Fibroblast of mammary gland (primary cell): ENCODE measurements at regions not wholly inside any gene's neighbourhood (a gene's known extent, or its start where the extent isn't known, plus 50 kb on each side); places are given as distances from the start of the nearest gene placed in this dataset.

Experiments
- DNase-seq: peaks from one replicate; pipeline ENCODE4 v3.0.0-alpha.2; 2010; ENCODE audit warnings: low read depth
- H3K4me3 ChIP-seq: 2 replicates; pipeline ENCODE4 v1.5.1; 2011; ENCODE audit warnings: low read depth, mild to moderate bottlenecking, low read length, moderate library complexity; ENCODE audit not compliant: control insufficient read depth
- CTCF ChIP-seq: conservative IDR thresholded peaks from 2 replicates; pipeline ENCODE4 v1.5.1; 2011; ENCODE audit warnings: low read depth, low read length, inconsistent platforms; ENCODE audit not compliant: control insufficient read depth, insufficient read depth

- TF ChIP-seq CTCF, result no peak
Observed at GRCh38 chr10:37684765-37685164, 172.6 kb downstream of the ZNF248 start.

GRCh38 chr10:37682617-37683016 lies 174.8 kb downstream of the ZNF248 start:
- no peak for TF ChIP-seq CTCF
- DNase-seq, result no peak
- no peak overlapping the region for H3K4me3 ChIP-seq

More at GRCh38 chr10:37684765-37685164, 172.6 kb downstream of the ZNF248 start:
- no peak overlapping the region for H3K4me3 ChIP-seq
- DNase-seq, result no peak

GRCh38 chr10:37681617-37681999 lies 175.8 kb downstream of the ZNF248 start:
- DNase-seq, result no peak
- H3K4me3 ChIP-seq, result no peak overlapping the region
- TF ChIP-seq CTCF, result no peak

- no peak for TF ChIP-seq CTCF
- no peak for DNase-seq
- no peak overlapping the region for H3K4me3 ChIP-seq
Observed at GRCh38 chr10:37680716-37681616, 176.4 kb downstream of the ZNF248 start.

GRCh38 chr10:37680243-37680683 lies 177.1 kb downstream of the ZNF248 start:
- no peak for DNase-seq
- TF ChIP-seq CTCF, result no peak
- H3K4me3 ChIP-seq, result no peak overlapping the region

GRCh38 chr10:37679465-37679864 lies 177.9 kb downstream of the ZNF248 start:
- TF ChIP-seq CTCF, result no peak
- DNase-seq, result no peak
- H3K4me3 ChIP-seq, result no peak overlapping the region
